K562 (cell line): ENCODE measurements at regions not wholly inside any gene's neighbourhood (a gene's known extent, or its start where the extent isn't known, plus 50 kb on each side); places are given as distances from the start of the nearest gene placed in this dataset.

ENCODE experiments used
- DPF2 ChIP-seq: fragments of 450-650 bp; IDR thresholded peaks from 2 replicates; pipeline ENCODE4 v1.6.1; 2016
- GABPA ChIP-seq: fragments of 200-800 bp; sonication (Bioruptor generic); conservative IDR thresholded peaks from 2 replicates; pipeline ENCODE4 v1.6.1; 2016; ENCODE audit warnings: low read depth, missing genetic modification characterization, missing compliant biosample characterization
- HDAC1 ChIP-seq, 2 experiments: fragments of 450-650 bp; IDR thresholded peaks; 2 replicates each; pipeline ENCODE4 v1.6.1; 2016 to 2017; ENCODE audit warnings: inconsistent platforms in 1 of 2, mild to moderate bottlenecking in 1 of 2, moderate library complexity in 1 of 2
- KDM4B ChIP-seq, 2 experiments: fragments of 450-650 bp in 1 of 2; sonication (generic) in 1 of 2; IDR thresholded peaks; 2 replicates each; pipeline ENCODE4 v1.6.1; 2016 to 2017; ENCODE audit warnings: borderline replicate concordance in 2 of 2, antibody characterized with exemption in 1 of 2, low read depth in 1 of 2, mild to moderate bottlenecking in 1 of 2
- KLF16 ChIP-seq: IDR thresholded peaks from 2 replicates; pipeline ENCODE4 v1.6.1; 2016; ENCODE audit warnings: antibody characterized with exemption
- NONO ChIP-seq, 2 experiments: fragments of 200-400 bp in 1 of 2; fragments of 450-650 bp in 1 of 2; formaldehyde crosslinking in 1 of 2; IDR thresholded peaks; 2 replicates each; pipeline ENCODE4 v1.6.1; 2017; ENCODE audit warnings: low read depth in 2 of 2, mild to moderate bottlenecking in 2 of 2, moderate library complexity in 2 of 2, low read length in 1 of 2
- TBP ChIP-seq: optimal IDR thresholded peaks from 2 replicates; pipeline ENCODE3; 2011; ENCODE audit warnings: low read depth, low read length, improper control_type of control experiment
- TEAD2 ChIP-seq: fragments of 450-650 bp; IDR thresholded peaks from 2 replicates; pipeline ENCODE4 v1.6.1; 2016; ENCODE audit warnings: missing genetic modification characterization, control low read depth, missing compliant biosample characterization
- ZNF175 ChIP-seq: fragments of 200-800 bp; sonication (Bioruptor generic); IDR thresholded peaks from 2 replicates; pipeline ENCODE4 v1.6.1; 2016; ENCODE audit warnings: low read depth, mild to moderate bottlenecking, missing genetic modification characterization, missing compliant biosample characterization
- ZNF24 ChIP-seq: fragments of 450-650 bp; IDR thresholded peaks from 2 replicates; pipeline ENCODE4 v1.6.1; 2016
- TF ChIP-seq, protein P1 (sequence below): sonication (generic); formaldehyde crosslinking; IDR thresholded peaks from 2 replicates; pipeline ENCODE4 v1.8.1; 2022; ENCODE audit warnings: missing genetic modification reagents
- TF ChIP-seq, protein P2 (sequence below): IDR thresholded peaks from 3 replicates; pipeline ENCODE4 v1.6.1; 2011; ENCODE audit warnings: borderline replicate concordance, mild to moderate bottlenecking, moderate library complexity; ENCODE audit not compliant: insufficient read length; ENCODE audit errors: extremely low read depth
- TF ChIP-seq, protein P3 (sequence below): sonication (generic); formaldehyde crosslinking; IDR thresholded peaks from 2 replicates; pipeline ENCODE4 v1.4.0; 2020; ENCODE audit warnings: mild to moderate bottlenecking, missing genetic modification reagents
- TF ChIP-seq, protein P4 (sequence below): sonication (generic); IDR thresholded peaks from 2 replicates; pipeline ENCODE4 v1.6.1; 2016
- TF ChIP-seq, protein P5 (sequence below): fragments of 200-800 bp; sonication (Bioruptor generic); IDR thresholded peaks from 2 replicates; pipeline ENCODE4 v1.6.1; 2017; ENCODE audit warnings: missing genetic modification characterization, missing compliant biosample characterization

DNA sequence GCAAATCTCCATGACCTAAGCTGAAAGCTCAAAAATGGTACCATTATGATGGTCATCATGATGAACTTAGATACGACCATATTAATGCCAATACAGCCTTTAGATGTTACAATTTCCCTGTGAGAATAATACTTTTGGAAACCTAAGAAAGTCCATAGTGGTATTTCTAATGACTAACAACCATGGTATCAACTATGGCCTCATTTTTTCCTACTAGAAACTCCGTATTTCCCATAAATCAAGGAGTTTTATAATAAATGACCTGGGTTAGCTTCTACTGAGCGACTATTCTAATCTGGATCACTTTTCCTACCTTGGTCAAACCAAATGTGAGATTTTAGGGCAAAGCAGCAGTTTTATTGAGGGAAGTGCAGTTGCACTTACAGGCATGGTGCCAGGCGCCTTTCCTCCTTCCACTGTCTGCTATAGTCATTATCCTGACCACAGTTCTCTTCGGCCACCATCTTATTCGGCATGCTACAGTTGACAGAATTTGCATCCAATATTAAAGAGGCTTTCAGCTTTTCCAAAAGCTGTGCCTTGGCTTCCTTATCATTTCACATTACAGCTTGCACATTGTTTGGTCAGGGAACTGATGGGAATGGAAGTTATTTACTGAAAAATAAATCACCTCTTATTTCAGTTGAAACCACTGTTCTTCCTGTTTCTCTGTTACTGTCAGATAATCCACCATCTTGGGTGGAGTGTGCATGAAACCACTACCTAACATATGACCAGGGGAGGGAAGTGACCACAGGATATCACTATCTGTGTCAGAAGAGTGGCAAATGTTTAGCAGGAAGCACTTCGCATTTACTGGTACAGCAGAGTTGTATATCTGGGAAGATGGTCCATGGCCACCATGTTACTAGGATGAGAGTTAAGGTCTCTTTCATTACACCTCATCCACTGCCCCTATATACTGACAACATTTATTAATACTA, 74.5 kb upstream of the PICALM start (continued):
- TF ChIP-seq, protein P1, sequence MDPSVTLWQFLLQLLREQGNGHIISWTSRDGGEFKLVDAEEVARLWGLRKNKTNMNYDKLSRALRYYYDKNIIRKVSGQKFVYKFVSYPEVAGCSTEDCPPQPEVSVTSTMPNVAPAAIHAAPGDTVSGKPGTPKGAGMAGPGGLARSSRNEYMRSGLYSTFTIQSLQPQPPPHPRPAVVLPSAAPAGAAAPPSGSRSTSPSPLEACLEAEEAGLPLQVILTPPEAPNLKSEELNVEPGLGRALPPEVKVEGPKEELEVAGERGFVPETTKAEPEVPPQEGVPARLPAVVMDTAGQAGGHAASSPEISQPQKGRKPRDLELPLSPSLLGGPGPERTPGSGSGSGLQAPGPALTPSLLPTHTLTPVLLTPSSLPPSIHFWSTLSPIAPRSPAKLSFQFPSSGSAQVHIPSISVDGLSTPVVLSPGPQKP: no peak
- TF ChIP-seq DPF2: peak; percentile 91
- peak; percentile 89 for TF ChIP-seq ZNF175 (CRISPR knock-in tag)
- TF ChIP-seq, protein P2, sequence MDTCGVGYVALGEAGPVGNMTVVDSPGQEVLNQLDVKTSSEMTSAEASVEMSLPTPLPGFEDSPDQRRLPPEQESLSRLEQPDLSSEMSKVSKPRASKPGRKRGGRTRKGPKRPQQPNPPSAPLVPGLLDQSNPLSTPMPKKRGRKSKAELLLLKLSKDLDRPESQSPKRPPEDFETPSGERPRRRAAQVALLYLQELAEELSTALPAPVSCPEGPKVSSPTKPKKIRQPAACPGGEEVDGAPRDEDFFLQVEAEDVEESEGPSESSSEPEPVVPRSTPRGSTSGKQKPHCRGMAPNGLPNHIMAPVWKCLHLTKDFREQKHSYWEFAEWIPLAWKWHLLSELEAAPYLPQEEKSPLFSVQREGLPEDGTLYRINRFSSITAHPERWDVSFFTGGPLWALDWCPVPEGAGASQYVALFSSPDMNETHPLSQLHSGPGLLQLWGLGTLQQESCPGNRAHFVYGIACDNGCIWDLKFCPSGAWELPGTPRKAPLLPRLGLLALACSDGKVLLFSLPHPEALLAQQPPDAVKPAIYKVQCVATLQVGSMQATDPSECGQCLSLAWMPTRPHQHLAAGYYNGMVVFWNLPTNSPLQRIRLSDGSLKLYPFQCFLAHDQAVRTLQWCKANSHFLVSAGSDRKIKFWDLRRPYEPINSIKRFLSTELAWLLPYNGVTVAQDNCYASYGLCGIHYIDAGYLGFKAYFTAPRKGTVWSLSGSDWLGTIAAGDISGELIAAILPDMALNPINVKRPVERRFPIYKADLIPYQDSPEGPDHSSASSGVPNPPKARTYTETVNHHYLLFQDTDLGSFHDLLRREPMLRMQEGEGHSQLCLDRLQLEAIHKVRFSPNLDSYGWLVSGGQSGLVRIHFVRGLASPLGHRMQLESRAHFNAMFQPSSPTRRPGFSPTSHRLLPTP: no peak
- TF ChIP-seq GABPA: peak; percentile 76
- TF ChIP-seq, protein P3, sequence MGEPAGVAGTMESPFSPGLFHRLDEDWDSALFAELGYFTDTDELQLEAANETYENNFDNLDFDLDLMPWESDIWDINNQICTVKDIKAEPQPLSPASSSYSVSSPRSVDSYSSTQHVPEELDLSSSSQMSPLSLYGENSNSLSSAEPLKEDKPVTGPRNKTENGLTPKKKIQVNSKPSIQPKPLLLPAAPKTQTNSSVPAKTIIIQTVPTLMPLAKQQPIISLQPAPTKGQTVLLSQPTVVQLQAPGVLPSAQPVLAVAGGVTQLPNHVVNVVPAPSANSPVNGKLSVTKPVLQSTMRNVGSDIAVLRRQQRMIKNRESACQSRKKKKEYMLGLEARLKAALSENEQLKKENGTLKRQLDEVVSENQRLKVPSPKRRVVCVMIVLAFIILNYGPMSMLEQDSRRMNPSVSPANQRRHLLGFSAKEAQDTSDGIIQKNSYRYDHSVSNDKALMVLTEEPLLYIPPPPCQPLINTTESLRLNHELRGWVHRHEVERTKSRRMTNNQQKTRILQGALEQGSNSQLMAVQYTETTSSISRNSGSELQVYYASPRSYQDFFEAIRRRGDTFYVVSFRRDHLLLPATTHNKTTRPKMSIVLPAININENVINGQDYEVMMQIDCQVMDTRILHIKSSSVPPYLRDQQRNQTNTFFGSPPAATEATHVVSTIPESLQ (CRISPR knock-in tag): 0 out of 2 replicates have a peak, but pooled peaks have one; percentile 61
- TF ChIP-seq, protein P4, sequence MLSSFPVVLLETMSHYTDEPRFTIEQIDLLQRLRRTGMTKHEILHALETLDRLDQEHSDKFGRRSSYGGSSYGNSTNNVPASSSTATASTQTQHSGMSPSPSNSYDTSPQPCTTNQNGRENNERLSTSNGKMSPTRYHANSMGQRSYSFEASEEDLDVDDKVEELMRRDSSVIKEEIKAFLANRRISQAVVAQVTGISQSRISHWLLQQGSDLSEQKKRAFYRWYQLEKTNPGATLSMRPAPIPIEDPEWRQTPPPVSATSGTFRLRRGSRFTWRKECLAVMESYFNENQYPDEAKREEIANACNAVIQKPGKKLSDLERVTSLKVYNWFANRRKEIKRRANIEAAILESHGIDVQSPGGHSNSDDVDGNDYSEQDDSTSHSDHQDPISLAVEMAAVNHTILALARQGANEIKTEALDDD: peak; percentile 90
- TF ChIP-seq, protein P5, sequence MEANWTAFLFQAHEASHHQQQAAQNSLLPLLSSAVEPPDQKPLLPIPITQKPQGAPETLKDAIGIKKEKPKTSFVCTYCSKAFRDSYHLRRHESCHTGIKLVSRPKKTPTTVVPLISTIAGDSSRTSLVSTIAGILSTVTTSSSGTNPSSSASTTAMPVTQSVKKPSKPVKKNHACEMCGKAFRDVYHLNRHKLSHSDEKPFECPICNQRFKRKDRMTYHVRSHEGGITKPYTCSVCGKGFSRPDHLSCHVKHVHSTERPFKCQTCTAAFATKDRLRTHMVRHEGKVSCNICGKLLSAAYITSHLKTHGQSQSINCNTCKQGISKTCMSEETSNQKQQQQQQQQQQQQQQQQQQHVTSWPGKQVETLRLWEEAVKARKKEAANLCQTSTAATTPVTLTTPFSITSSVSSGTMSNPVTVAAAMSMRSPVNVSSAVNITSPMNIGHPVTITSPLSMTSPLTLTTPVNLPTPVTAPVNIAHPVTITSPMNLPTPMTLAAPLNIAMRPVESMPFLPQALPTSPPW (CRISPR knock-in tag): peak; percentile 76
- TF ChIP-seq NONO (IDR thresholded peaks at IDR 0.05; ENCODE audit: low read depth in 2 of 2, low read length in 1 of 2): no peak
- TF ChIP-seq TBP: peak; percentile 45
- peak; percentile 95 for TF ChIP-seq KLF16
- TF ChIP-seq HDAC1 (IDR thresholded peaks at IDR 0.05): peak in 1 of 2 experiments; percentile 96; a peak in 2 of 4 replicates
- no peak for TF ChIP-seq KDM4B (IDR thresholded peaks at IDR 0.05; ENCODE audit: borderline replicate concordance in 2 of 2, low read depth in 1 of 2)
- no peak for TF ChIP-seq TEAD2 (tag)
- 0 out of 2 replicates have a peak, but pooled peaks have one; percentile 14 for TF ChIP-seq ZNF24
